OCI-LY7 (cell line): ENCODE measurements at regions not wholly inside any gene's neighbourhood (a gene's known extent, or its start where the extent isn't known, plus 50 kb on each side); places are given as distances from the start of the nearest gene placed in this dataset.

Experiments used
- BruUV-seq: library from RNA; stranded (reverse); fragments of 400-500 nt; replicated peaks from 2 replicates; lab custom pipeline; 2021; lab: Mats Ljungman, UMichigan
- CTCF ChIA-PET: fragments of 300-600 bp; sonication (Branson Sonifier 250); formaldehyde crosslinking; loops from one replicate; lab custom pipeline; 2022; ENCODE audit warnings: antibody characterized with exemption; ENCODE audit not compliant: unreplicated experiment; lab: Charles Lee
- POLR2A ChIA-PET: fragments of 300-600 bp; sonication (Branson Sonifier 250); formaldehyde crosslinking; loops from one replicate; lab custom pipeline; 2022; ENCODE audit warnings: antibody characterized with exemption; lab: Charles Lee
- DNase-seq: peaks from one replicate; pipeline ENCODE4 v3.0.0-alpha.2; 2015; ENCODE audit warnings: low spot score
- H2AFZ ChIP-seq: fragments of 200-600 bp; sonication (generic), shearing (Covaris generic); 2 replicates; pipeline ENCODE4 v1.6.1; 2014; ENCODE audit warnings: mild to moderate bottlenecking, antibody characterized with exemption, low read length, moderate library complexity
- H3K27ac ChIP-seq: fragments of 200-600 bp; sonication (generic); 2 replicates; pipeline ENCODE4 v1.5.1; 2014; ENCODE audit warnings: mixed run types, low read depth, mild to moderate bottlenecking, moderate library complexity, low read length, inconsistent platforms; ENCODE audit not compliant: poor library complexity, severe bottlenecking
- H3K36me3 ChIP-seq: fragments of 200-600 bp; sonication (generic); 2 replicates; pipeline ENCODE4 v1.6.1; 2014; ENCODE audit warnings: mild to moderate bottlenecking, antibody characterized with exemption, low read length, moderate library complexity, mixed read lengths; ENCODE audit not compliant: insufficient read depth
- H3K4me1 ChIP-seq: fragments of 200-600 bp; sonication (generic); 2 replicates; pipeline ENCODE4 v1.5.1; 2014; ENCODE audit warnings: mild to moderate bottlenecking, low read length; ENCODE audit not compliant: insufficient read depth, poor library complexity, severe bottlenecking
- H3K4me2 ChIP-seq: fragments of 200-600 bp; sonication (generic); 2 replicates; pipeline ENCODE4 v1.6.1; 2014; ENCODE audit warnings: mild to moderate bottlenecking, low read length
- H3K4me3 ChIP-seq: fragments of 200-600 bp; sonication (generic); 2 replicates; pipeline ENCODE4 v1.5.1; 2014; ENCODE audit warnings: mild to moderate bottlenecking, low read depth, low read length; ENCODE audit not compliant: poor library complexity, severe bottlenecking
- H3K79me2 ChIP-seq: fragments of 200-600 bp; sonication (generic); 2 replicates; pipeline ENCODE4 v1.6.1; 2016; ENCODE audit warnings: low read depth, mild to moderate bottlenecking, low read length, moderate library complexity, mixed read lengths; ENCODE audit not compliant: insufficient read depth
- H3K9me2 ChIP-seq: fragments of 200-600 bp; sonication (generic); 2 replicates; pipeline ENCODE4 v1.6.1; 2016; ENCODE audit warnings: mild to moderate bottlenecking, low read length, mixed read lengths; ENCODE audit not compliant: insufficient read depth
- H3K9me3 ChIP-seq: fragments of 200-600 bp; sonication (generic); 2 replicates; pipeline ENCODE4 v1.6.1; 2014; ENCODE audit warnings: mild to moderate bottlenecking, mixed run types, low read length, mixed read lengths
- H4K20me1 ChIP-seq: fragments of 200-600 bp; sonication (generic); 2 replicates; pipeline ENCODE4 v1.6.1; 2014; ENCODE audit warnings: mild to moderate bottlenecking, antibody characterized with exemption, low read length, moderate library complexity, mixed read lengths; ENCODE audit not compliant: insufficient read depth
- EZH2phosphoT487 ChIP-seq: fragments of 200-600 bp; sonication (generic); IDR thresholded peaks from 2 replicates; pipeline ENCODE4 v1.6.1; 2018; ENCODE audit warnings: low read depth, borderline replicate concordance, mild to moderate bottlenecking, mixed run types, antibody characterized with exemption, low read length, moderate library complexity, mixed read lengths
- intact Hi-C: fragments of 100-400 bp; cut with micrococcal nuclease; formaldehyde crosslinking; loops from one replicate; pipeline ENCODE4 v1.10.0; 2022; ENCODE audit not compliant: unreplicated experiment
- TF ChIP-seq, protein P1 (sequence below): fragments of 200-600 bp; sonication (generic); conservative IDR thresholded peaks from 2 replicates; pipeline ENCODE4 v1.5.1; 2014; ENCODE audit warnings: mild to moderate bottlenecking, antibody characterized with exemption, low read length, moderate library complexity, mixed read lengths

- H4K20me1 ChIP-seq = no peaks in the 10 kb centered on the region
- H3K27ac ChIP-seq = no peak overlapping the region
- CTCF ChIA-PET = no interaction called here
- no peaks in the 10 kb centered on the region for H3K4me1 ChIP-seq
- no peaks in the 10 kb centered on the region for H3K36me3 ChIP-seq
- no peak overlapping the region for H3K4me3 ChIP-seq
- H2AFZ ChIP-seq = no peak overlapping the region
- no peak overlapping the region for H3K4me2 ChIP-seq
- no peaks in the 10 kb centered on the region for H3K79me2 ChIP-seq
- no peaks in the 10 kb centered on the region for H3K9me2 ChIP-seq
- no peaks in the 10 kb centered on the region for H3K9me3 ChIP-seq
- intact Hi-C loops = no loop called here
- POLR2A ChIA-PET = interaction anchor here (0.6 kb wide), 1 partner anchor 103 kb away, joined by 3 read pairs; no protein-coding TSS in a partner anchor
- no peak for DNase-seq
- no TSS peak for BruUV-seq
- TF ChIP-seq, protein P1, sequence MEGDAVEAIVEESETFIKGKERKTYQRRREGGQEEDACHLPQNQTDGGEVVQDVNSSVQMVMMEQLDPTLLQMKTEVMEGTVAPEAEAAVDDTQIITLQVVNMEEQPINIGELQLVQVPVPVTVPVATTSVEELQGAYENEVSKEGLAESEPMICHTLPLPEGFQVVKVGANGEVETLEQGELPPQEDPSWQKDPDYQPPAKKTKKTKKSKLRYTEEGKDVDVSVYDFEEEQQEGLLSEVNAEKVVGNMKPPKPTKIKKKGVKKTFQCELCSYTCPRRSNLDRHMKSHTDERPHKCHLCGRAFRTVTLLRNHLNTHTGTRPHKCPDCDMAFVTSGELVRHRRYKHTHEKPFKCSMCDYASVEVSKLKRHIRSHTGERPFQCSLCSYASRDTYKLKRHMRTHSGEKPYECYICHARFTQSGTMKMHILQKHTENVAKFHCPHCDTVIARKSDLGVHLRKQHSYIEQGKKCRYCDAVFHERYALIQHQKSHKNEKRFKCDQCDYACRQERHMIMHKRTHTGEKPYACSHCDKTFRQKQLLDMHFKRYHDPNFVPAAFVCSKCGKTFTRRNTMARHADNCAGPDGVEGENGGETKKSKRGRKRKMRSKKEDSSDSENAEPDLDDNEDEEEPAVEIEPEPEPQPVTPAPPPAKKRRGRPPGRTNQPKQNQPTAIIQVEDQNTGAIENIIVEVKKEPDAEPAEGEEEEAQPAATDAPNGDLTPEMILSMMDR = no peak
- no peak for TF ChIP-seq EZH2phosphoT487
Observed at GRCh38 chr4:138450546-138451275, 208.6 kb upstream of the SLC7A11 start.

DNA sequence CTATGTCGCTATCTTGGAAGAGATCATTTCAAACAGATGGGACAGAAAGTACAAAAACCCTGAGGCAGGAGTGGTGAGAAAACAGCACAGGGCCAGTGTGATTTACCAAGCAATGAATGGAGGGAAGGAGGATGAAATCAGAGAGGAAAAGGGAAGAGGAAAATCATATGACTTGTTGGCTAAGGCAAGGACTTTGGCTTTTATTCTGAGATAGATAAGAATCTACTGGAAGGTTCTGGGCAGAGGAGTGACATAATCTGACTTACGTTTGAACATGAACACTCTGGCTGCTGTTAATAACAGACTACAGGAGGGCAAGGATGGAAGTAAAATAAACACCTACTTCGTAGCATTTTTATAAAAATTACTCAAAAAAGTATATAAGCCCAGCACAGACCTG, 207.8 kb upstream of the SLC7A11 start:
- POLR2A ChIA-PET = interaction anchor here (0.6 kb wide), 1 partner anchor 102 kb away, joined by 3 read pairs; no protein-coding TSS in a partner anchor
- Histone ChIP-seq H3K4me2 (no peak overlapping the region), H3K36me3 (no peaks in the 10 kb centered on the region), H2AFZ (no peak overlapping the region), H3K27ac (no peak overlapping the region), H3K79me2 (no peaks in the 10 kb centered on the region), H4K20me1 (no peaks in the 10 kb centered on the region), H3K9me3 (no peaks in the 10 kb centered on the region), H3K4me3 (no peak overlapping the region), H3K9me2 (no peaks in the 10 kb centered on the region), H3K4me1 (no peaks in the 10 kb centered on the region)
- intact Hi-C loops = no loop called here
- TF ChIP-seq EZH2phosphoT487 = no peak
- TF ChIP-seq, protein P1 = no peak
- no peak for DNase-seq
- CTCF ChIA-PET = no interaction called here
- no TSS peak for BruUV-seq

DNA sequence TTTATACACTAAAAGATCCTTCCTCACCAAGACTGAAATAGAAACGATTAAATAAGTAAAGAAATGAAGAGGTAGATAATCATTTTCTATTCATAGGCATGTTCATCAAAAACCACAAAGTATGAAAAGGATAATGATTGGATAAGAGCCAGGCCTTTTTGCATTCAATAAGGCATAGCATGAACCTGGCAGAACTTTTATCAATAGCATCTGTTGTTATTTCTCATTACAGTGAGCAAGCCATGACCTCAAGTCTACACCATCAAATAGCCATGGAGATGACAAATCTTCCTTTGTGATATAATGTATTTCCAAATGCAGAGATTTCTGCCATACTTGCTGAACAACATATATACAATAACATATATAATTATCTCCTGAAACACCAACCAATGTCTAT, 206.0 kb upstream of the SLC7A11 start:
- TF ChIP-seq, protein P1 = no peak
- TF ChIP-seq EZH2phosphoT487 = no peak
- intact Hi-C loops = no loop called here
- CTCF ChIA-PET = no interaction called here
- Histone ChIP-seq H2AFZ (no peak overlapping the region), H3K4me1 (no peaks in the 10 kb centered on the region), H3K36me3 (no peaks in the 10 kb centered on the region), H4K20me1 (no peaks in the 10 kb centered on the region), H3K27ac (no peak overlapping the region), H3K4me2 (no peak overlapping the region), H3K9me3 (no peaks in the 10 kb centered on the region), H3K79me2 (no peaks in the 10 kb centered on the region), H3K9me2 (no peaks in the 10 kb centered on the region), H3K4me3 (no peak overlapping the region)
- BruUV-seq = no TSS peak
- POLR2A ChIA-PET = interaction anchor here (0.6 kb wide), 1 partner anchor 35 kb away, joined by 3 read pairs; no protein-coding TSS in a partner anchor
- DNase-seq = no peak
